HCT116 (cell line): ENCODE measurements at regions not wholly inside any gene's neighbourhood (a gene's known extent, or its start where the extent isn't known, plus 50 kb on each side); places are given as distances from the start of the nearest gene placed in this dataset.

Experiments used
- ATAC-seq: fragments of 200-7000 bp; cut with Tn5 transposase; 2 replicates; pipeline ENCODE4 v1.9.1; 2020; ENCODE audit warnings: mild to moderate bottlenecking, moderate library complexity
- BruUV-seq: library from RNA; stranded (reverse); fragments of 400-500 nt; replicated peaks from 2 replicates; lab custom pipeline; 2021; lab: Mats Ljungman, UMichigan
- CTCF ChIA-PET: fragments of 300-600 bp; sonication (Branson Sonifier 250); formaldehyde crosslinking; loops from one replicate; lab custom pipeline; 2021; ENCODE audit warnings: antibody characterized with exemption; lab: Charles Lee
- POLR2A ChIA-PET: fragments of 300-600, 350-600 bp; sonication (Branson Sonifier 250); formaldehyde crosslinking; loops from one replicate; lab custom pipeline; 2021; ENCODE audit warnings: antibody characterized with exemption; lab: Charles Lee
- RAD21 ChIA-PET, 2 experiments: fragments of 300-600 bp; sonication (Branson Sonifier 250); formaldehyde crosslinking; loops; one replicate each; lab custom pipeline; 2023; ENCODE audit warnings: low total read pairs in 2 of 2; ENCODE audit not compliant: uncharacterized antibody in 2 of 2, unreplicated experiment in 2 of 2, low non-redundant PET in 1 of 2; lab: Charles Lee
- DNase-seq: peaks from one replicate; pipeline ENCODE4 v3.0.0-alpha.2; 2010; ENCODE audit warnings: low read depth, low spot score
- H2AFZ ChIP-seq: fragments of 200-600 bp; shearing (Covaris generic), sonication (generic); 2 replicates; pipeline ENCODE4 v1.6.1; 2017; ENCODE audit warnings: low read depth, mixed run types, mixed read lengths, antibody characterized with exemption, low read length; ENCODE audit not compliant: poor library complexity, severe bottlenecking
- H3K27ac ChIP-seq: 2 replicates; pipeline ENCODE4 v1.5.1; 2012; ENCODE audit warnings: low read depth, low read length
- H3K27me3 ChIP-seq: fragments of 200-600 bp; sonication (generic); 2 replicates; pipeline ENCODE4 v1.6.1; 2016; ENCODE audit warnings: mixed run types, low read length, mixed read lengths; ENCODE audit not compliant: insufficient read depth
- H3K36me3 ChIP-seq, 2 experiments: fragments of 200-500 bp in 1 of 2; fragments of 200-600 bp in 1 of 2; sonication (Bioruptor generic) in 1 of 2; sonication (generic) in 1 of 2; 2 replicates each; pipeline versions ENCODE4 v1.5.1 to v1.6.1; 2014 to 2016; ENCODE audit warnings: low read length in 2 of 2, inconsistent platforms in 1 of 2, mixed read lengths in 1 of 2, mixed run types in 1 of 2; ENCODE audit not compliant: insufficient read depth in 2 of 2, control insufficient read depth in 1 of 2
- H3K4me1 ChIP-seq, 2 experiments: fragments of 200-600 bp in 1 of 2; sonication (generic) in 1 of 2; 2 replicates each; pipeline versions ENCODE4 v1.5.1 to v1.6.1; 2012 to 2017; ENCODE audit warnings: low read length in 2 of 2, inconsistent platforms in 1 of 2, mild to moderate bottlenecking in 1 of 2, mixed read lengths in 1 of 2, mixed run types in 1 of 2, moderate library complexity in 1 of 2; ENCODE audit not compliant: insufficient read depth in 2 of 2, control insufficient read depth in 1 of 2
- H3K4me2 ChIP-seq: fragments of 200-600 bp; sonication (generic); 2 replicates; pipeline ENCODE4 v1.6.1; 2017; ENCODE audit warnings: mixed run types, low read length, mixed read lengths
- H3K4me3 ChIP-seq, 2 experiments: fragments of 200-600 bp in 1 of 2; sonication (generic) in 1 of 2; replicated peaks in 1 of 2; 2 replicates each; pipeline ENCODE4 v1.5.1; 2011 to 2016; ENCODE audit warnings: low read length in 2 of 2, control low read depth in 1 of 2, low read depth in 1 of 2, mild to moderate bottlenecking in 1 of 2, mixed read lengths in 1 of 2, mixed run types in 1 of 2
- H3K79me2 ChIP-seq: fragments of 200-600 bp; sonication (generic); 2 replicates; pipeline ENCODE4 v1.6.1; 2017; ENCODE audit warnings: mild to moderate bottlenecking, mixed run types, low read length, moderate library complexity, mixed read lengths; ENCODE audit not compliant: insufficient read depth
- H3K9ac ChIP-seq: fragments of 200-600 bp; sonication (generic); 2 replicates; pipeline ENCODE4 v1.6.1; 2016; ENCODE audit warnings: low read length, mixed read lengths
- H3K9me2 ChIP-seq: fragments of 200-600 bp; sonication (generic), shearing (Covaris generic); 2 replicates; pipeline ENCODE4 v1.6.1; 2017; ENCODE audit warnings: mixed run types, mild to moderate bottlenecking, moderate library complexity; ENCODE audit not compliant: insufficient read depth
- H3K9me3 ChIP-seq, 2 experiments: fragments of 200-500 bp in 1 of 2; fragments of 200-600 bp in 1 of 2; sonication (Bioruptor generic) in 1 of 2; sonication (generic) in 1 of 2; 2 replicates each; pipeline ENCODE4 v1.6.1; 2014 to 2017; ENCODE audit warnings: low read length in 2 of 2, mixed read lengths in 2 of 2, inconsistent platforms in 1 of 2, low read depth in 1 of 2, mild to moderate bottlenecking in 1 of 2, mixed run types in 1 of 2, moderate library complexity in 1 of 2; ENCODE audit not compliant: control insufficient read depth in 1 of 2, insufficient read depth in 1 of 2
- H4K20me1 ChIP-seq: fragments of 200-600 bp; sonication (generic), shearing (Covaris generic); 2 replicates; pipeline ENCODE4 v1.6.1; 2017; ENCODE audit warnings: mixed run types, mild to moderate bottlenecking, moderate library complexity; ENCODE audit not compliant: insufficient read depth
- ATF3 ChIP-seq: IDR thresholded peaks from 2 replicates; pipeline ENCODE4 v1.6.1; 2012
- CBX3 ChIP-seq: IDR thresholded peaks from 2 replicates; pipeline ENCODE4 v1.6.1; 2012; ENCODE audit warnings: low read depth
- CTCF ChIP-seq, 3 experiments: fragments of 200-600 bp in 1 of 3; sonication (generic) in 1 of 3; IDR thresholded peaks in 2 of 3; conservative IDR thresholded peaks in 1 of 3; 2 replicates each; pipeline ENCODE4 v1.5.1; 2012 to 2017; ENCODE audit warnings: low read depth in 2 of 3, low read length in 2 of 3, antibody characterized with exemption in 1 of 3, borderline replicate concordance in 1 of 3, control low read depth in 1 of 3, mild to moderate bottlenecking in 1 of 3, mixed read lengths in 1 of 3, mixed run types in 1 of 3, moderate library complexity in 1 of 3; ENCODE audit not compliant: insufficient read depth in 1 of 3
- EGR1 ChIP-seq: IDR thresholded peaks from 2 replicates; pipeline ENCODE4 v1.6.1; 2012; ENCODE audit warnings: low read depth
- FOSL1 ChIP-seq: IDR thresholded peaks from 2 replicates; pipeline ENCODE4 v1.6.1; 2012; ENCODE audit warnings: low read depth
- MAX ChIP-seq: IDR thresholded peaks from 2 replicates; pipeline ENCODE4 v1.6.1; 2012
- POLR2A ChIP-seq: IDR thresholded peaks from 2 replicates; pipeline ENCODE4 v1.7.0; 2011; ENCODE audit warnings: borderline replicate concordance; ENCODE audit not compliant: insufficient read depth, insufficient read length; ENCODE audit errors: extremely low read depth
- POLR2AphosphoS5 ChIP-seq: IDR thresholded peaks from 2 replicates; pipeline ENCODE4 v1.6.1; 2011; ENCODE audit warnings: mild to moderate bottlenecking, low read depth, low read length, moderate library complexity
- REST ChIP-seq: IDR thresholded peaks from 2 replicates; pipeline ENCODE4 v1.6.1; 2012; ENCODE audit warnings: low read depth
- SRF ChIP-seq: IDR thresholded peaks from 2 replicates; pipeline ENCODE4 v1.6.1; 2012; ENCODE audit warnings: low read depth
- ZBTB33 ChIP-seq: IDR thresholded peaks from 2 replicates; pipeline ENCODE4 v1.6.1; 2011; ENCODE audit warnings: mild to moderate bottlenecking, low read length, moderate library complexity; ENCODE audit not compliant: insufficient replicate concordance; ENCODE audit errors: extremely low read depth
- ZFX ChIP-seq: fragments of 450-650 bp; IDR thresholded peaks from 2 replicates; pipeline ENCODE4 v1.6.1; 2017
- intact Hi-C: fragments of 100-400 bp; cut with micrococcal nuclease; formaldehyde crosslinking; loops from 2 replicates; pipeline ENCODE4 v1.10.0; 2022

GRCh38 chr1:80776266-80776665, 1024.5 kb upstream of the ADGRL2 start:
- BruUV-seq = no TSS peak
- no peak overlapping the region for H3K4me3 ChIP-seq
- ChIA-PET POLR2A (no interaction called here), CTCF (no interaction called here), RAD21 (no interaction called here)
- intact Hi-C loops = no loop called here
- H3K4me2 ChIP-seq = no peak overlapping the region
- no peaks in the 10 kb centered on the region for H3K79me2 ChIP-seq
- no peaks in the 10 kb centered on the region for H3K27me3 ChIP-seq
- no peaks in the 10 kb centered on the region for H3K36me3 ChIP-seq
- DNase-seq = no peak
- ATAC-seq = no peak
- no peaks in the 10 kb centered on the region for H3K9me2 ChIP-seq
- H3K27ac ChIP-seq = no peak overlapping the region
- H4K20me1 ChIP-seq = no peaks in the 10 kb centered on the region
- H3K9ac ChIP-seq = no peak overlapping the region
- TF ChIP-seq ZFX (no peak), ATF3 (no peak), FOSL1 (no peak), ZBTB33 (no peak), CBX3 (no peak), SRF (no peak), REST (no peak), MAX (no peak), EGR1 (no peak), CTCF (IDR thresholded peaks at IDR 0.05 in 2 of 3, conservative IDR thresholded peaks at IDR 0.05 in 1 of 3; ENCODE audit: borderline replicate concordance in 1 of 3, insufficient read depth in 1 of 3, low read depth in 2 of 3, low read length in 2 of 3) (no peak), POLR2AphosphoS5 (no peak), POLR2A (no peak)
- TF ChIP-seq, all 23 proteins: peak for 0
- no peak overlapping the region for H2AFZ ChIP-seq
- no peaks in the 10 kb centered on the region for H3K9me3 ChIP-seq
- no peaks in the 10 kb centered on the region for H3K4me1 ChIP-seq
